Tibial nerve (tissue), 3 donors: ENCODE measurements at regions not wholly inside any gene's neighbourhood (a gene's known extent, or its start where the extent isn't known, plus 50 kb on each side); places are given as distances from the start of the nearest gene placed in this dataset.

ENCODE experiments used
- POLR2A ChIP-seq, 2 donors: fragments of 450-650 bp; IDR thresholded peaks; one replicate each; pipeline ENCODE4 v1.6.1; 2017; ENCODE audit warnings: antibody characterized with exemption in 2 of 2, mild to moderate bottlenecking in 2 of 2, moderate library complexity in 2 of 2
- TF ChIP-seq, protein P1 (sequence below), 5 experiments: fragments of 200-600 bp in 3 of 5; fragments of 450-650 bp in 2 of 5; sonication (generic) in 3 of 5; IDR thresholded peaks; one replicate each; pipeline ENCODE4 v1.5.1; 2016 to 2019; ENCODE audit warnings: antibody characterized with exemption in 5 of 5, mild to moderate bottlenecking in 3 of 5, moderate library complexity in 2 of 5

DNA sequence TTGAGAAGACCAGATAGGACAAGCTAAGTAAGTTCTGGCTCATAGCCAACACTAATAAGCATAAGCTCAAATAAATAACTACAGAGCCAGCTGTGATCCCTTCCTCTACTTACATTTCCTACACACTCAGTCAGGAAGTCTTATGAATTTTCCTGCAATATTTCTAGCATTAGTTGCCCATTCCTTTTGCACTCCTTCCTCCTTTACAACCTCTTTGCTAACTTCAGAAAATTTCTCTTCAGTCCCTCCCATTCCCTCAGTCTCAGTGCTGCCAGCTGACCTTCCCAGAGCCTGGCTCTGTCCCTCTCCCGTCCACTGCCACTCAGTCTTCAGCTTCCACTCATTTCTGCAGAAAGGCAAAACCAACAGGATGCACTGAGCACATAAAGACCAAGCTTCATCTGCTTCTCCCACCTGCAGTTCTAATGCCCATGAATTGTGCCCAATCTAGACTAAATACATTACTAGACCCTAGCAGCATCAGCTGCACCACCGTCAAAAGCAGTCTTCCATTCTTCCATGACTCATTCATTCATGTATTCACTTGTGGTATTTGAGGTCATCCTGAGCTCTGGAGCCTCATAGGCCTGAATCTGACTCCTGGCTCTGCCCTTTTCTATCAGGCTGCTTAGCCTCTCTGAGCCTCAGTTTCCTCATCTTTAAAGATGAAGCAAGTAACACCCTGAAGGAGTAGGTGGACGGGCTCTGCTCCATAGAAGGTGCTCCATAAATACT is 54.6 kb upstream of the SIPA1L2 start:
- TF ChIP-seq, protein P1, sequence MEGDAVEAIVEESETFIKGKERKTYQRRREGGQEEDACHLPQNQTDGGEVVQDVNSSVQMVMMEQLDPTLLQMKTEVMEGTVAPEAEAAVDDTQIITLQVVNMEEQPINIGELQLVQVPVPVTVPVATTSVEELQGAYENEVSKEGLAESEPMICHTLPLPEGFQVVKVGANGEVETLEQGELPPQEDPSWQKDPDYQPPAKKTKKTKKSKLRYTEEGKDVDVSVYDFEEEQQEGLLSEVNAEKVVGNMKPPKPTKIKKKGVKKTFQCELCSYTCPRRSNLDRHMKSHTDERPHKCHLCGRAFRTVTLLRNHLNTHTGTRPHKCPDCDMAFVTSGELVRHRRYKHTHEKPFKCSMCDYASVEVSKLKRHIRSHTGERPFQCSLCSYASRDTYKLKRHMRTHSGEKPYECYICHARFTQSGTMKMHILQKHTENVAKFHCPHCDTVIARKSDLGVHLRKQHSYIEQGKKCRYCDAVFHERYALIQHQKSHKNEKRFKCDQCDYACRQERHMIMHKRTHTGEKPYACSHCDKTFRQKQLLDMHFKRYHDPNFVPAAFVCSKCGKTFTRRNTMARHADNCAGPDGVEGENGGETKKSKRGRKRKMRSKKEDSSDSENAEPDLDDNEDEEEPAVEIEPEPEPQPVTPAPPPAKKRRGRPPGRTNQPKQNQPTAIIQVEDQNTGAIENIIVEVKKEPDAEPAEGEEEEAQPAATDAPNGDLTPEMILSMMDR (IDR thresholded peaks at IDR 0.05), result no peak
- no peak for TF ChIP-seq POLR2A (IDR thresholded peaks at IDR 0.05)
